HEK293 (cell line): ENCODE measurements at regions not wholly inside any gene's neighbourhood (a gene's known extent, or its start where the extent isn't known, plus 50 kb on each side); places are given as distances from the start of the nearest gene placed in this dataset.

Source experiments
- CTCF ChIA-PET: fragments of 350-600 bp; formaldehyde crosslinking; extraction: SDS; loops from one replicate; lab custom pipeline; 2021; ENCODE audit warnings: antibody characterized with exemption; lab: Yijun Ruan, JAX
- POLR2A ChIA-PET: fragments of 300-600 bp; formaldehyde crosslinking; extraction: SDS; loops from one replicate; lab custom pipeline; 2020; ENCODE audit warnings: antibody characterized with exemption, inconsistent platforms; lab: Yijun Ruan, JAX
- H3K27ac ChIP-seq: fragments of 200-500 bp; sonication (Bioruptor generic); 2 replicates; pipeline ENCODE4 v1.5.1; 2014; ENCODE audit warnings: low read depth, low read length, control low read depth, inconsistent platforms; ENCODE audit errors: extremely low read depth
- H3K36me3 ChIP-seq, 2 experiments: fragments of 200-500 bp in 1 of 2; sonication (Bioruptor generic) in 1 of 2; 1 replicate in 1 of 2; 2 replicates in 1 of 2; pipeline ENCODE4 v1.5.1; 2014 to 2017; ENCODE audit warnings: inconsistent platforms in 2 of 2, low read length in 2 of 2; ENCODE audit not compliant: control insufficient read depth in 2 of 2, insufficient read depth in 1 of 2
- H3K4me1 ChIP-seq: fragments of 200-500 bp; sonication (Bioruptor generic); 2 replicates; pipeline ENCODE4 v1.5.1; 2014; ENCODE audit warnings: mild to moderate bottlenecking, low read length, inconsistent platforms; ENCODE audit not compliant: control insufficient read depth, insufficient read depth
- H3K4me3 ChIP-seq: 2 replicates; pipeline ENCODE4 v1.5.1; 2011; ENCODE audit warnings: low read depth, mild to moderate bottlenecking, control low read depth, low read length, moderate library complexity
- H3K9me3 ChIP-seq: fragments of 200-500 bp; sonication (Bioruptor generic); 2 replicates; pipeline ENCODE4 v1.5.1; 2014; ENCODE audit warnings: low read depth, low read length, inconsistent platforms; ENCODE audit not compliant: control insufficient read depth, insufficient read depth
- KLF10 ChIP-seq: fragments of 450-650 bp; IDR thresholded peaks from 2 replicates; pipeline ENCODE4 v1.5.1; 2018; ENCODE audit warnings: missing biosample characterization, mild to moderate bottlenecking, missing genetic modification characterization
- MZF1 ChIP-seq: fragments of 450-650 bp; formaldehyde crosslinking; IDR thresholded peaks from 2 replicates; pipeline ENCODE4 v1.5.1; 2017; ENCODE audit warnings: missing biosample characterization, missing genetic modification characterization, borderline replicate concordance
- OSR2 ChIP-seq: fragments of 450-650 bp; formaldehyde crosslinking; IDR thresholded peaks from 2 replicates; pipeline ENCODE4 v1.5.1; 2016; ENCODE audit warnings: missing biosample characterization, missing genetic modification characterization
- SALL2 ChIP-seq: fragments of 450-650 bp; formaldehyde crosslinking; IDR thresholded peaks from 2 replicates; pipeline ENCODE4 v1.5.0; 2017; ENCODE audit warnings: missing biosample characterization, mild to moderate bottlenecking, missing genetic modification characterization, borderline replicate concordance
- ZBTB11 ChIP-seq: fragments of 450-650 bp; formaldehyde crosslinking; conservative IDR thresholded peaks from 2 replicates; pipeline ENCODE4 v1.5.1; 2016; ENCODE audit warnings: low read depth, missing biosample characterization, missing genetic modification characterization
- ZBTB20 ChIP-seq: fragments of 450-650 bp; formaldehyde crosslinking; IDR thresholded peaks from 2 replicates; pipeline ENCODE4 v1.5.1; 2016; ENCODE audit warnings: missing biosample characterization, missing genetic modification characterization
- ZFHX2 ChIP-seq: fragments of 450-650 bp; formaldehyde crosslinking; conservative IDR thresholded peaks from 2 replicates; pipeline ENCODE4 v1.5.1; 2016; ENCODE audit warnings: missing biosample characterization, missing genetic modification characterization
- ZIC2 ChIP-seq: fragments of 450-650 bp; formaldehyde crosslinking; IDR thresholded peaks from 2 replicates; pipeline ENCODE4 v1.5.1; 2016; ENCODE audit warnings: missing biosample characterization, missing genetic modification characterization
- ZNF148 ChIP-seq: fragments of 450-650 bp; formaldehyde crosslinking; IDR thresholded peaks from 2 replicates; pipeline ENCODE4 v1.5.0; 2017; ENCODE audit warnings: missing biosample characterization, missing genetic modification characterization, borderline replicate concordance
- ZNF223 ChIP-seq: fragments of 450-650 bp; formaldehyde crosslinking; IDR thresholded peaks from 2 replicates; pipeline ENCODE4 v1.5.1; 2016; ENCODE audit warnings: missing biosample characterization, missing genetic modification characterization
- ZNF274 ChIP-seq, 2 experiments: fragments of 200-500 bp in 1 of 2; fragments of 450-650 bp in 1 of 2; sonication (Bioruptor generic) in 1 of 2; formaldehyde crosslinking in 1 of 2; IDR thresholded peaks; 2 replicates each; pipeline versions ENCODE4 v1.5.1 to v1.6.1; 2014 to 2016; ENCODE audit warnings: borderline replicate concordance in 1 of 2, inconsistent platforms in 1 of 2, low read length in 1 of 2, missing biosample characterization in 1 of 2, missing genetic modification characterization in 1 of 2
- ZNF362 ChIP-seq: fragments of 450-650 bp; formaldehyde crosslinking; IDR thresholded peaks from 2 replicates; pipeline ENCODE4 v1.5.1; 2016; ENCODE audit warnings: missing biosample characterization, missing genetic modification characterization
- ZNF398 ChIP-seq: fragments of 450-650 bp; formaldehyde crosslinking; IDR thresholded peaks from 2 replicates; pipeline ENCODE4 v1.5.1; 2017; ENCODE audit warnings: missing biosample characterization, missing genetic modification characterization
- ZNF416 ChIP-seq: fragments of 450-650 bp; formaldehyde crosslinking; IDR thresholded peaks from 2 replicates; pipeline ENCODE4 v1.5.1; 2016; ENCODE audit warnings: missing biosample characterization, missing genetic modification characterization
- ZNF518A ChIP-seq: fragments of 450-650 bp; formaldehyde crosslinking; conservative IDR thresholded peaks from 2 replicates; pipeline ENCODE4 v1.5.1; 2016; ENCODE audit warnings: low read depth, missing biosample characterization, missing genetic modification characterization
- ZNF585B ChIP-seq: fragments of 450-650 bp; formaldehyde crosslinking; IDR thresholded peaks from 2 replicates; pipeline ENCODE4 v1.5.1; 2016; ENCODE audit warnings: missing biosample characterization, missing genetic modification characterization
- ZNF692 ChIP-seq: fragments of 450-650 bp; formaldehyde crosslinking; IDR thresholded peaks from 2 replicates; pipeline ENCODE4 v1.5.1; 2016; ENCODE audit warnings: missing biosample characterization, missing genetic modification characterization

GRCh38 chr6:100283285-100283684 lies 181.4 kb downstream of the SIM1 start (continued):
- TF ChIP-seq ZNF398 (no peak), ZBTB20 (tag by site-specific recombination) (peak; percentile 47; the same call in 1 of the 2 replicates), ZIC2 (tag by site-specific recombination) (no peak), ZNF362 (no peak), OSR2 (tag by site-specific recombination) (no peak), ZNF585B (tag by site-specific recombination) (no peak), ZFHX2 (tag by site-specific recombination) (no peak), ZNF518A (tag by site-specific recombination) (no peak), ZNF416 (tag by site-specific recombination) (no peak), KLF10 (no peak), ZNF692 (tag by site-specific recombination) (no peak), ZNF274 (IDR thresholded peaks at IDR 0.05; ENCODE audit: low read length) (no peak), ZNF274 (tag by site-specific recombination; IDR thresholded peaks at IDR 0.05; ENCODE audit: borderline replicate concordance) (no peak), ZBTB11 (tag by site-specific recombination) (no peak)

GRCh38 chr6:100281471-100281901 lies 183.2 kb downstream of the SIM1 start:
- CTCF ChIA-PET: no interaction called here
- H3K27ac ChIP-seq: no peak overlapping the region
- no peak for TF ChIP-seq ZNF223 (tag by site-specific recombination)
- TF ChIP-seq ZNF148 (tag by site-specific recombination): no peak
- no peak for TF ChIP-seq MZF1 (tag by site-specific recombination)
- no peak for TF ChIP-seq SALL2 (tag by site-specific recombination)

More at GRCh38 chr6:100281471-100281901, 183.2 kb downstream of the SIM1 start:
- POLR2A ChIA-PET: no interaction called here
- Histone ChIP-seq H3K36me3 (no peaks in the 10 kb centered on the region), H3K9me3 (no peaks in the 10 kb centered on the region), H3K4me3 (no peak overlapping the region), H3K4me1 (no peaks in the 10 kb centered on the region)
